Stimulated activated naive CD4-positive, alpha-beta T cell treated with Interleukin-2 at 50 U/mL for 16 hours (primary cell): ENCODE measurements at regions not wholly inside any gene's neighbourhood (a gene's known extent, or its start where the extent isn't known, plus 50 kb on each side); places are given as distances from the start of the nearest gene placed in this dataset.
"Not testable (repeated sequence)": the region's sequence is repeated elsewhere in the genome, so short reads cannot be mapped to it uniquely, and the experiment has no call there.

Experiments
- DNase-seq: peaks from one replicate; lab custom pipeline; 2025; lab: John Stamatoyannopoulos, UW

DNA sequence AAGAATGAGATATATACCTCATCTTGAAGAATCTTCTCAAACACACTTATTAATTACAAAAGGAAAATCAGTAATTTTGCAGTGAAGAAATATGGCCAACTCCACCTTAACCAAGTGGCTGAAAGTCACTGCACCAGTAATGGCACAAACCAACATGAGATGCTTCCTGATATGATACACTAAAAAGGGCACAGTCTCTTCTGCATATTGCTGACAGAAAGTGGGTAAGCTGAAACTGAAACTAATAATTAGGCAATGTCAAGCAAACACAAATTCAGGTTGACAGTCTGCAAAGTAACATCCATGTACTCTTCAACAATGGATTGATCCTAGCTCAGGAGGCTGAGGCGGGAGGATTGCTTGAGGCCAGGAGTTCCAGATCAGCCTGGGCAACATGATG, 56.1 kb downstream of the ZNF22 start:
- DNase-seq = not testable (repeated sequence)

DNA sequence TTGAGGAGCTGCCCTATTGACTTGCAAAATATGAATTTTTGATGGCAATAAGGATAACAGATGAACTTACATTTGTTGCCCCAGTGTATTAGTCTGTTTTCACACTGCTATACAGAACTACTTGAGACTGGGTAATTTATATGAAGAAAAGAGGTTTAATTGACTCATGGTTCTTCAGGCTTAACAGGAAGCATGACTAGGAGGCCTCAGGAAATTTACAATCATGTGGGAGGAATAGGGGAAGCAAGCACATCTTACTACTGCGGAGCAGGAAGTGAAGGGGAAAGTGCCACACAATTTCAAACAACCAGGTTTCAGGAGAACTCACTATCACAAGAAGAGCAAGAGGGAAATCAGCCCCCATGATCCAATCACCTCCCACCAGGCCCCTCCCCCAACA, 57.9 kb downstream of the ZNF22 start:
- no peak for DNase-seq

DNA sequence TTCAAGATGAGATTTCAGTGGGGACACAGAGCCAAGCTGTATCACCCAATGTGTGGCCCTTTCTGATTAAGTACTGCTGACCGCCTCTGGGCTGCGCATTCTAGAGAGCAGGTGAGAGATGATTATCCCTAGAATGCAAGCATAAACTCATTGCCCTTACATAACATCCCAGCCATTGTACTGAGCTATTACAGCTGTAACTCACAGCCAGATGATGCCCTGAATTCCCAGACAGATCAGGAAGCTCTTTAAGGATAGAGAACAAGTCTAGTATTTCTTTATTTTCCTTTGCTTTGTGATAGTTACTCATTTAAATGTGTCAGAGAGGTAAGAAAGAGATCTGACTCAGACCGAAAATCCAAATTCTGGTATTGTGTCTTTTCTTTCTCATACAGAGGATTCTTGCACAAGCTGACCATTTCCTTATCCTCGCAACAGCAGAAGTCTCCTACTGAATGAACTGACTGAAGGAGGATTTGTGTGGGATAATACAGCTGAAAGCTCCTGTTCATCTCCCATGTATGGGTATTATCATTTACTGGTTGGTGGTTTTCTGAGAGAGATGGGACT, 58.4 kb downstream of the ZNF22 start:
- no peak for DNase-seq

DNA sequence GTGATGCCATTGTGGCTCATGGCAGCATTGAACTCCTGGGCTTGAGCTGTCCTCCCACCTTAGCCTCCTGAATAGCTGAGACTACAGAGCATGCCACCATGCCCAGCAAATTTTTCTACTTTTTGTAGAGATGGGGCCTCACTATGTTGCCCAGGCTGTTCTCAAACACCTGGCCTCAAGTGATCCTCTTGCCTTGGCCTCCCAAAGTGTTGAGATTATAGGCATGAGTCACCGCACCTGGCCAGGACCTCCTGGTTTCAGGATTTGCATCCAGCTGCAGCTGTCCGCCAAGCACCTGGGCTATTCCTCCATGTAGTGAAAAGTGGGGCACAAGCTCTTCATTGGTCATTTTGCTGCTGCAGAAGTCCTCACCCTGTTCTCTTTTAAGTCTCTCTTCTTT, 58.9 kb downstream of the ZNF22 start:
- no peak for DNase-seq

DNA sequence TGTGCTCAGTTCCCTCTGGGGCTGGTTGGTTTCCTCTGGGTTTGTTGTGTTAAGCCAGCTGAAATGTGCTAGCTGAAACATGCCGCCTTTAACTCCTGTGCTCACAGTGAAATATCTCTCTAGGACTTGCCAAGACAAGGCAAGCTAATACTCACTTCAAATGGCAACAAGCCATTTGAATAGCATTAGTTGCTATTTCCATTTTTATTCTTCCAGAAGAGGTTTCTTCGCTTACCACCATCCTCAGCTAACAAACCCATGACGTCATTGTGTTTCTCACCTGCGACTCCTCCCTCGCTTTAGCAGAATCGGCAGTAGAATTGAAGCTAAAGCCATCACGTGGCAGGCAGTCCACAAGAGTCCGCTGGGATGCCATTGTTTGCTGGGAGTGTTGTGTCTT, 61.3 kb downstream of the ZNF22 start:
- no peak for DNase-seq

DNA sequence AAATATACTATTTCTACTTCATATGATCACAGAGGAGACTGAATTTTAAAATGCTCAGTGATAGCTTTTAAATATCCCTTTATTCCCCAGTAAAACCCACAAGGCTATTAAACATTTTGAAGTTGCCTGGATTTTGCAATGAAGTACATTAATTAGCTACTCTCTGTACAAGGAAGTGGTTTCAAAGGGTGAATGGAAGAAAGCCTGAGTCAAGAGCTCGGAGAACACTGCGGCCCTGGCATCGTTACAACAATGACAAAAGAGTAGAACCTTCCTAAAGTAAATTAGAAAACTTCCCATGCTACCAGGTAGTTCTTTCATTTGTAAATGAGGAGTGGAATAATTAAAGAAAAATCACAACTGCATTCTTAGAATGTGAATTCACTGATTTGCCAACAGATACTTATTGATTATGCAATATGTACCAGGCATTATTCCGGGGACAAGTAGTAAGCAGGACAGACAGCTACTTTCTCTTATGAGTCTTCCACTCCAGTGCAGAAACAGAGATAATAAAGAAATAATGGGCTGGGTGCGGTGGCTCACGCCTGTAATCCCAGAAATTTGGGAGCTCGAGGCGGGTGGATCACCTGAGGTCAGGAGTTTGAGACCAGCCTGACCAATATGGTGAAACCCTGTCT, 63.0 kb downstream of the ZNF22 start:
- no peak for DNase-seq

DNA sequence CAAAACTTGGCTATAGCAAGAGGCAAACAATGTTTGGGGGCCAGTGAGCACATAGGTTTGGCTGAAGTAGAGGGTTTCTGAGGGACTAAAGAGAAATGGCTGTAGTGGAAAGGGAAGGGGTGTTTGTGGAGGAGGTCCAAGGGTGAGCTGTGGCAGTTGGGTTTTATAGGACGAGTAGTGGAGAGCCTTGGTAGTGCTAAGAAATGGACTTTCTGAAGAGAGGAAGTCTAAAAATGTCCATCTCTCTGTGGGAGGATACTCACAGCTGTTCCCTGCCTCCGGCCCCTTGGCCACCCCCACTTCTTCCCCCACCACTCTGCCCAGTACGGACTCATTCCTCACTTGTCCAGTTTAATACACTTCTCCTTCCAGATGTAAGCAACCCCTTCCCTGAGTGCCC, 64.3 kb downstream of the ZNF22 start:
- DNase-seq = no peak

DNA sequence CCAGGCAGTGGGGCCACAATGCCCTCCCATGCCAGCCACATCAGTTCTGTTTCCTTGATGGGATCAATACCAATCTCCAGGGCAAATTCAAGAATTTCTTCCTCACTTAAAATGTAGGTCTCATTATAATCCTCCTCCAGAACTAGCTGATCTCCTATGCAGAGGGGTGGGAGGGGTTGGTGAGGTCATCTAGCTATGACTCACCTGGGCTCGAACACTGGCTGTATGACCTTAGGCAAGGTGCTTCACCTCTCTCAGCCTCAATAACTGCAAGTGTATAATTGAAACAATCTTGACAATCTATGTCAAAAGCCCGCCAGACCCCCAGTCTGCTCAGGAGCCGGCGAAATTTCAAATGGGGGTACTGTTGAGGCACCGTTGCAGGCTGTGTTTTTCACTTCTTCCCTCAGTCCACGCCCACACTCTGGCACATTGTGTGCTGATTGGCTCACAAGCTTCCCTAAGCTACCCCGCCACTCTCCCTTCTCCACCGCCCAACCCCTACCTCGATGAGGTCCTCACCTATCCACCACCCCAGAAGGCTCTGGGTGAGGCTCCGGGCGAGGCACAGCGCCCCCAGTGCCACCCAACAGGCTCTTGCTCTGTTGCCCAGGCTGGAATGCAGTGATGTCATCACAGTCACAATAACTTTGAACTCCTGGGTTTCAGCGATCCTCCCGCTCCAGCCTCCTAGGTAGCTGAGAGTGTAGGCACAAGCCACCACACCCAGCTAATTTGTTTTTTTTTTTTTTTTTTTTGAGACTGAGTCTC, 70.5 kb downstream of the ZNF22 start:
- DNase-seq = no peak

DNA sequence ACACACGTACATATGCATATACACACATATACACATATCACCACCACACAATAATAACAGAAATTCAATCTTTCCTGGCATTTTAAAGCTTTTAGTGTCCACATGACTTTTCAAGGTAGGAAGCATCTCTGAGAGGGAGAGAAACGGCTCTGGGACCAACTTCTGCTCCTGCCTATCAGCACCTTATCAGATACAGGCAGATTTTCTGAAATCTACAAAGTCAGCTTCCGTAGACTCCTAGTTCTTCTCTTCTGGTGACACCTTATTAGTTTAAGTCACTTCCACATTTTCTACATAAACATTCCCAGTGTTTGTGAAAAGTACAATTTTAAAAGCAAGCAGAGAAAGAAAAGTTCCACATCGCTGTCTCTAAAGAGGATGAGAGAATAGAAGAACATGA, 74.5 kb downstream of the ZNF22 start:
- DNase-seq = no peak

DNA sequence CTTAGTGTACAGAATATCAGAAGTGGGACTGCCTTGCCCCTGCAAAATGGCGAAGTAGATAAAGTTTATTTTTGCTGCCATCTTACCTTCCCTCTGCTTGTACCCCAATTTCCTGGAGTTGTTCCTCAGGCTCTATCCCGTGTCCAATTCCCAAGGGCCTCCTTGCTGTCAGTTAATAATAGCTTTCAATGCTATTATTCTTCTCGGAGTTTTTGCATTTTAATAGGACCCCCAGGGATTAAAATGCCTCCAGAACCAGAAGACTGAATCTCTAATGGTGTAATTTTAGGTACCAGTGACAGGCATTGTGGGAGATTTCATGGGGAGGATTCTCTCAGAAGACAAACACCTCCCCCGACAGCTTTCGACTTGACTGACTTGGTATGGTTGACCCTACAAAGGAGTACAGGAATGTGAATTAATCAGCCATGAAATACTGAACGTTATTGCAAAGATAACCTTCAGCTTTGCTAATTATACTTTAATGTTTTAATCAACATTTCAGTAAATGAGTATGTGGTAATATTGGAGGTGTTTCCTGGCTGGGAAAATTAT, 75.2 kb downstream of the ZNF22 start:
- no peak for DNase-seq

DNA sequence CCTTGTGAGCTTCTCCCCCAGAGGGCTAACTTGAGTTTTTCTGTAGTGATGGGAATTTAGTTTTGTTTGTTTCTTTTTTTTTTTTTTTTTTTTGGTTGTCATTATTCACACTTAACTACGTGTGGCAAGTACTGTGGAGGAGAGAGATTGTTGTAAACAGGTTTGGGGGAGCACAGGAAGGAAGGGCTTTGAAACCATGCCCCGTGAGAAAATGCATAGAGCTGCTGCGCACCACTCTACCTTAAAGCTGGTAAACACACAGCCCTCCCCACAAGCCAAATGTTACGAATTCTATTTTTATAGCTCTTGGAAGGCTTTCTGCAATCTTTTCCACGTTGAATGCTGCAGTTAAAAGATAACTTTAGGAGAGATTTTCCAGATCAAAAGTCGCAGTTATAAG, 76.2 kb downstream of the ZNF22 start:
- DNase-seq = no peak

DNA sequence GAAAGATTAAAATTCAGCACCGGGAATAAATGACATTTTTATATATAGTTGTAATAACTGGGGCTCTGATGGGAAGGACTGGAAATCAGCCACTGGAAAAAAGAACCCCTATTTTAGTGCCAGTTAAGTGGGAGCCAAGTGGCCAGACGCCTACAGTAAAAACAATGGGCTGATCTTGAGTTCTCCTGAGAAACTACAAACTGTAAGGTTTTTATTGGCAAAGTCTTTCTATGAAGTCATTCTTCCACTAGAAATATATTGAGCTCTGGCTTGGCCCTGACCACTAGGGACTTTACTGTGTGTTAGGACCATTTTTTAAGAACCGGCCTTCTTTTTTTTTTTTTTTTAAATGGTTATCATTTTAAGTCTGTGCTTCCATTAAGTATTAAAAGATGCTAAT, 79.6 kb downstream of the ZNF22 start:
- no peak for DNase-seq

DNA sequence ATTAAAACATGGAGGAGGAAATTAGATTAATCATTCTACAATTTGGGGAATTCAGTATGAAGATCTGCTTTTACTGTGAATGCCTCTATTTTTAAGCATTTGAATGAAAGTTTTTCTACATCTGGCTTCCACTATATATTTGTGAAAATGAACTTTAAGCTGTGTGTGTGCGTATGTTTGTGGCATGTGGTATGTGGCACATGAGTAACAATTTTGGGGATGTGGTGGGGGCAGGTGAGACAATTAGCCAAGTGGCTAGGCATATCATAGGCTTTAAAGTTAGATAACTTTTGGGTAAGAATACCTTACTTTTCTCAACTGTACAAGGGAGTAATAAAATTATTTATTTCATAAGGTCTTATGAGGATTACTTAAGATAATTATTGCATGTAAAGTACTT, 81.5 kb downstream of the ZNF22 start:
- DNase-seq = no peak

DNA sequence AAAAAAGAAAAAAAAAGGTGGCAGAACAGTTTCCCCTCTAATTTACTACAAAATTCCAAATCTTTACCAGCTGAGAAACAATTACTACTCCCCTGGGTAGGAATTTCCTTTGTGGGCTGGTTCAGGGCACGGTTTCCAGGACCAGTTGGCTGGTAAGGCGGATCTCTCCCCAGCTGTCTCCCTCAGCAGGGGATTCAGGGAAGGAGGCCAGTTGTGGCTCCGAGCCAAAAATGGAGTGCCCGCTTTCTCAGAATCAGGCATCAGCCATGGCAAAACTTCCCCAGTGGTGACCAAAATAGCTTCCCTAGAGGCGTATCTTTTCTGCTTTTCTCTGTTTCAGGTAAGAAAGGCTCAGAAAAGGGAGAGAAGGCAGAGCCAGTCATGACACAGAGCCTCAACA, 91.2 kb downstream of the ZNF22 start:
- no peak for DNase-seq

DNA sequence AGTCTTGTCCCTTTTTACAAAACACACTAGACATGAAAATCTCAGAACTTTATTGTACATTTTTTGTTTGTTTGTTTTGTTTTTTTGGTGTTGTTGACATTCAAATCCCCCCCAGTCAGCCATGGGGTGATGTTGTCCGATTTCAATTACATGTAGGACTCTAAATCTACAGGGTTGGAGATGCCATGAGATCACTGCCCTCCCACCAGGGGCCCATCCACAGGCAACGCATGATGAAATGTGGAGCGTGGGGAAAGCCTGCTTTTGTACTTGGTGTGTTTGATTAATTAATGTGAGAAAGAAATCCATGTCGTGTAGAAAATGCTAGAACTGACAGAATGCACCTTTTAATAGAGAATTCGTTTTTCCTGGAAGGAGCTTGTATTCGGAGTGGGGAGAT, 93.2 kb downstream of the ZNF22 start:
- no peak for DNase-seq

DNA sequence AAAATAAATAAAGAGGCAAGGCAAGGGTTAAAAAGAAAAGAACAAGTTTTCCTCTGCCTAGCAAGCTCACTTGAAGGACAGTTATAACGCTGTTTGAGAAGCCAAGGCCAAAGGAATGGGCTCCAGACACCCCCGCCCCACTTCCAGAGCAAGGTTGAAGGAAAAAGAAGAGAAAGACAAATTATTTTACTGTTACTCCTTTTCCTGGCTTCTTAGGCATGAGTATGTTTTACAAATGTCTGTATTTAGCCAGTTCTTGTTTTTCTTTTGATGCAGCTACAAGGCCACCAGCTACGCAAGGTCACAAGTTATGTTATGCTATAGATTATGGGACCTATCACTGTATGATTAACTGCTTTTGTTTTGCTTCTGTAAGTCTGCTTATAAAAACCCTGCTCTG, 94.6 kb downstream of the ZNF22 start:
- no peak for DNase-seq

DNA sequence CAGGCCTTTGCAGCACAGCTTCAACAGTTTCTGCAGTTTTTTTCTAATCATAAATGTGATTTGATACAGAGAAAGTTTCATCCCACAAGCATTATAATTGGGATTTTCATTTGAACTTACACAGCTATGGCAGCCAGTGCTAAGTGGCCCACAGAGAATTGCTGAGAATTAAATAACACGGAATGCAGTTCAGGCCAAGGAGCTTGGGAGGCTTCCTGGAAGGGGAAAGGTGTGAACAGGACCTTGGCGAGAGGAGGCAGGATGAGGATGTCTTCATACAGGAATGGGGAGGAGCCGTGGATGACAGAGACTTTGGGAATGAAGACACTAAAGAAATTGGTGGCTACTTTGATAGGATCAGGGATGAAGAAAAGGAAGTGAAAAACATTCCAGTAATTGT, 95.3 kb downstream of the ZNF22 start:
- DNase-seq = no peak

DNA sequence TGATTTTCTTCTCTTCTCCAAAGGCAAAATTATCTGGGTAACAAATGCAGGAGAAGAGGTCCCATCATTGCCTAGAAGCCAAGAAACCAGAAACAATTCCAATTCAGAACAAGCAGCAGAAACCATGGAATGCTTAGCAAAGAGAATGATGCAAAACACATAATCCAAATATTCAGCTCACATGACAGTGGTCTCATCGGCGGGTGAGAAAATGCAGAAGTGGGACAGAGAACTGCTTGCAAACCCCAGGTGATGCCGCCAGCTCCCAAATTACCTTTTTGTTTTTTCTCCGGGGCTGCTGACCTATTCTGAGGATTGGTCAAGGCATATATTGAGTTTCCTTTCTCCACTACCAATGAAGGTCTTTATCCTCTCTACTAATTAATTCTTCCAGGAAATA, 99.7 kb downstream of the ZNF22 start:
- DNase-seq = no peak

DNA sequence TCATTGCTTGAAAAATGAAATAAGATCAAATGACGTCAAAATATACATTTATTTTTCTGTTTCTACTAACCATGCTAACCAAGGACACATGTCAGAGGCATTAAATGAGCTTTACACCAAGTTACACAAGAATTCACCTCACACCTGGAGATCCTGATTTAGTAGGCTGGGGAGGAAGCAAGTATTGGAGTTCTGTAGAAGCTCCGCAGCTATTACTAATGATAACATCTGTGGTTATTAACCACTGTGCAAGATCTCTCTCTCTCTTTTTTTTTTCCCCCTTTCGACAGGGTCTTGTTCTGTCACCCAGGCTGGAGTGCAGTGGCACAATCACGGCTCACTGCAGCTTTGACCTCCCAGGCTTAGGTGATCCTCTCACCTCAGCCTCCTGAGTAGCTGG, 104.0 kb downstream of the ZNF22 start:
- DNase-seq = no peak

DNA sequence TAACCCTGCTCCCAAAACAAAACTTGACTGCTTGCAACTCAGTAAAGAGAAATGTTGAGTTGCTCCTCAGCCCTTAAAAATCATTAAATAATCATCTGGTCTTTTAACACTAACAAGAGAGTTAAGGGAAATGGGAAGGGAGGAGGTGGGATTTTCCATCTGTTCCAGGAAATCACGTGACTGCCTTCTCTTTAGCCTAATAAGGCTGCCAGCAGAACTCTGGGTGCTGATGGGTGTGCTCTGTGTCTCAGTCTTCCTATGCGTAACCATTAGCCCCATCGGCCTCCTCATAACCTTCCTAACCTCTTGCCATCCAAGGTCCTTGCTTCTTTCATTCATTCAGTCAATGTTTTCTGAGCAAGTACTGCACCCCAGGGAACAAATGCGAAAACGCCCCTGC, 104.6 kb downstream of the ZNF22 start:
- not testable (repeated sequence) for DNase-seq

DNA sequence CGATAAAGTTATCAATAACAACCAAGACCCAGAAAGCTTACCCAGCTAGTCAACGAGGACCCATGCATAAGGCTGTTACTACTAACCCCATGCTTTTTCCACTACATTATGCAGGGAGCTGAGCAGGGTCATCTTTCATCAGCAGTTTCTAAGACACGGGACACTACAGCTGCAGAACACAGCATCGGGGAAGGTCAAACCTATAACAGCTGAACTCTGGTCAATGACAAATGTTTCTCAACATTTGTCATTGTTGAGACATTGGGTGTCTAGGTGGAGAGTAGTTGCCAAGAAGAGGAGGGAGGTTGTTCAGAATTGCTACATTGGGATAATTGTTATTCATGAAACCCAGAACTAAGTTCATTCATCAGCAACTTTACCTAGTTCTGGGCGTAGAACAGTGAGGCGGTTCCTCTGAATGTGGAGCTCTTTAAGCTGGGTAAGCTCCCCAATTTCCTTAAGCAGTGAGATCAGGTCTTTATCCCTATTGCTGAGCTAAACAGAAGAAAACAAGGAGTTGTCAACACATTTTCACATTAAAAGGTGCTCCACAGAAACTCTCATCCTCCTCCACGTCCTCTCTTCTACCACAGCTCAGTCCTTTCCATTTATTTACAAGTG, 105.6 kb downstream of the ZNF22 start:
- DNase-seq = no peak

DNA sequence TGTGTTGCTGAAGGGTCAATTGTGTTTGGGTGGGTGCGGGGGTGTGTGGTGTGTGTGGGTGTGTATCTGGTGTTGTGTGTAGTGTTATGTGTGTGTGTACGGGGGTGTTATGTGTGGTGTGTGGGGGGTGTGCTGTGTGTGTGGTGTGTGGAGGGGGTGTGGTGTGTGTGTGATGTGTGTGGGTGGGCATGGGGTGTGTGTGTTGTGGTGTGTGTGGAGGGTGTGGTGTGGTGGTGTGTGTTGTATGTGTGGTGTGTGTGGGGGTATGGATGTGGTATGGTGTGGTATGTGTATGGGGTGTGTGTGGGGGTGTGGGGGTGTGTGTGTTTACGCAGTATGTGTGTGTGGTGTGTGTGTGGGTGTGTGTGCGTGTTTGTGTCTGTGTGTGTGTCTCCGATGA, 110.8 kb downstream of the ZNF22 start:
- no peak for DNase-seq

DNA sequence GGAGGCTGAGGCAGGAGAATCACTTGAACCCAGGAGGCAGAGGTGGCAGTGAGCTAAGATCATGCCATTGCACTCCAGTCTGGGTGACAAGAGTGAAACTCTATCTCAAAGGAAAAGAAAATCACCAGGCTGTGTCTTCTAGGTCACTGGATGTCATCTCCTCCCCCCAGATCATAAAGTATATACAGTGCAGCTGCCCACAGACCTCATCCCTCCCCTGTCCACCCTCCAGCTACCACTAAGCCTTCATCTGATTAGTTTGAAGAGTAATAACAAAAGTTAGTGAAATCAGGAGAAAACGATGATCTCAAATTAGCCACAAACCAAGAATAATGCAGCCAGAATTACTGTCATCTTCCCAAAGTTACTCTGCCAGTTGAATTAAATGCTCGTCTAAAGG, 117.2 kb downstream of the ZNF22 start:
- not testable (repeated sequence) for DNase-seq
